GM23248 (cell line): ENCODE measurements at regions not wholly inside any gene's neighbourhood (a gene's known extent, or its start where the extent isn't known, plus 50 kb on each side); places are given as distances from the start of the nearest gene placed in this dataset.

Experiments used
- DNase-seq: peaks from one replicate; pipeline ENCODE4 v3.0.0-alpha.2; 2015
- H2AFZ ChIP-seq: fragments of 200-600 bp; sonication (generic); 2 replicates; pipeline ENCODE4 v1.6.1; 2016; ENCODE audit warnings: antibody characterized with exemption
- H3F3A ChIP-seq: fragments of 200-600 bp; sonication (generic); 2 replicates; pipeline ENCODE4 v1.6.1; 2016; ENCODE audit warnings: mild to moderate bottlenecking, antibody characterized with exemption, mixed run types; ENCODE audit not compliant: insufficient read depth
- H3K27ac ChIP-seq: fragments of 200-600 bp; sonication (generic); 2 replicates; pipeline ENCODE4 v1.5.1; 2016; ENCODE audit warnings: mild to moderate bottlenecking
- H3K27me3 ChIP-seq: fragments of 200-600 bp; sonication (generic); replicated peaks from 2 replicates; pipeline ENCODE4 v1.6.1; 2016; ENCODE audit warnings: mild to moderate bottlenecking; ENCODE audit not compliant: insufficient read depth
- H3K36me3 ChIP-seq: fragments of 200-600 bp; sonication (generic); 2 replicates; pipeline ENCODE4 v1.6.1; 2016; ENCODE audit warnings: low read depth, mild to moderate bottlenecking
- H3K4me1 ChIP-seq: fragments of 200-600 bp; sonication (generic); 2 replicates; pipeline ENCODE4 v1.6.1; 2016; ENCODE audit warnings: mild to moderate bottlenecking; ENCODE audit not compliant: insufficient read depth
- H3K4me2 ChIP-seq: fragments of 200-600 bp; sonication (generic); one replicate; pipeline ENCODE4 v1.6.1; 2016; ENCODE audit warnings: mild to moderate bottlenecking; ENCODE audit not compliant: unreplicated experiment
- H3K4me3 ChIP-seq: fragments of 200-600 bp; sonication (generic); 2 replicates; pipeline ENCODE4 v1.5.1; 2016; ENCODE audit warnings: mild to moderate bottlenecking
- H3K79me2 ChIP-seq: fragments of 200-600 bp; sonication (generic); 2 replicates; pipeline ENCODE4 v1.6.1; 2016; ENCODE audit warnings: mild to moderate bottlenecking; ENCODE audit not compliant: insufficient read depth
- H3K9ac ChIP-seq: fragments of 200-600 bp; sonication (generic); 2 replicates; pipeline ENCODE4 v1.6.1; 2016; ENCODE audit warnings: mild to moderate bottlenecking
- H3K9me2 ChIP-seq: fragments of 200-600 bp; sonication (generic); 2 replicates; pipeline ENCODE4 v1.6.1; 2016; ENCODE audit warnings: mixed run types, mild to moderate bottlenecking, moderate library complexity; ENCODE audit not compliant: insufficient read depth
- H3K9me3 ChIP-seq: fragments of 200-600 bp; sonication (generic); one replicate; pipeline ENCODE4 v1.6.1; 2017; ENCODE audit warnings: low read depth
- H4K20me1 ChIP-seq: fragments of 200-600 bp; sonication (generic); 2 replicates; pipeline ENCODE4 v1.6.0; 2016; ENCODE audit not compliant: insufficient read depth
- EZH2 ChIP-seq: fragments of 200-600 bp; sonication (generic); IDR thresholded peaks from 2 replicates; pipeline ENCODE4 v1.6.1; 2018; ENCODE audit warnings: antibody characterized with exemption, mild to moderate bottlenecking; ENCODE audit not compliant: insufficient read depth, poor library complexity, severe bottlenecking
- EZH2phosphoT487 ChIP-seq: fragments of 200-600 bp; sonication (generic); IDR thresholded peaks from 2 replicates; pipeline ENCODE4 v1.6.1; 2018; ENCODE audit warnings: antibody characterized with exemption, moderate library complexity, mild to moderate bottlenecking, low read depth; ENCODE audit not compliant: insufficient read depth
- WGBS, 2 experiments: methylation state at CpG; one replicate each; pipeline ENCODE4 v1.1.6; 2015 to 2017; ENCODE audit warnings: low lambda C conversion rate in 2 of 2, low coverage in 1 of 2; ENCODE audit errors: missing lambda C conversion rate in 2 of 2; 5-methylcytosine and 5-hydroxymethylcytosine counted together
- in situ Hi-C: fragments of 300-500 bp; cut with MboI; formaldehyde crosslinking; loops from 2 replicates; pipeline ENCODE4 v1.15.0; 2020

- no peak for DNase-seq
- H2AFZ ChIP-seq, result no peak overlapping the region
- in situ Hi-C loops, result no loop called here
- TF ChIP-seq EZH2phosphoT487 (no peak), EZH2 (no peak)
- H3K4me2 ChIP-seq, result no peak overlapping the region
- H3K9ac ChIP-seq, result no peak overlapping the region
- no peak overlapping the region for H3K4me3 ChIP-seq
- H3F3A ChIP-seq, result no peaks in the 10 kb centered on the region; the same call in 1 of the 2 replicates
- no peaks in the 10 kb centered on the region for H3K9me3 ChIP-seq
- H3K36me3 ChIP-seq, result no peaks in the 10 kb centered on the region
- H3K27me3 ChIP-seq, result no peaks in the 10 kb centered on the region
- H3K27ac ChIP-seq, result no peak overlapping the region
- no peaks in the 10 kb centered on the region for H4K20me1 ChIP-seq
- WGBS, 2 experiments, result 80 to 84% methylated on average over 5 of the region's 5 CpGs
- H3K4me1 ChIP-seq, result peaks cover 5% of the 10 kb centered on the region; the same call in 1 of the 2 replicates
- no peaks in the 10 kb centered on the region for H3K79me2 ChIP-seq
- H3K9me2 ChIP-seq, result no peaks in the 10 kb centered on the region
Measured at GRCh38 chr5:77920359-77921058, 144.4 kb upstream of the TBCA start.

GRCh38 chr5:77915346-77915745 lies 139.2 kb upstream of the TBCA start:
- H3K9me2 ChIP-seq, result no peaks in the 10 kb centered on the region
- no peaks in the 10 kb centered on the region for H3K9me3 ChIP-seq
- 72 to 79% methylated on average over 5 of the region's 5 CpGs for WGBS, 2 experiments
- no peaks in the 10 kb centered on the region for H3K27me3 ChIP-seq
- H4K20me1 ChIP-seq, result no peaks in the 10 kb centered on the region
- no peak overlapping the region for H3K4me2 ChIP-seq
- DNase-seq, result no peak
- no peaks in the 10 kb centered on the region for H3K4me1 ChIP-seq
- H2AFZ ChIP-seq, result no peak overlapping the region
- no peak overlapping the region for H3K27ac ChIP-seq
- no peak overlapping the region for H3K9ac ChIP-seq
- no peak for TF ChIP-seq EZH2phosphoT487
- no peak for TF ChIP-seq EZH2
- in situ Hi-C loops, result no loop called here
- no peaks in the 10 kb centered on the region for H3F3A ChIP-seq
- H3K36me3 ChIP-seq, result no peaks in the 10 kb centered on the region
- no peak overlapping the region for H3K4me3 ChIP-seq
- no peaks in the 10 kb centered on the region for H3K79me2 ChIP-seq

GRCh38 chr5:77912721-77913120 lies 136.6 kb upstream of the TBCA start:
- TF ChIP-seq EZH2phosphoT487, result no peak
- no peak for TF ChIP-seq EZH2
- H3K36me3 ChIP-seq, result no peaks in the 10 kb centered on the region
- no peak overlapping the region for H3K4me2 ChIP-seq
- no peaks in the 10 kb centered on the region for H3F3A ChIP-seq
- no peaks in the 10 kb centered on the region for H3K4me1 ChIP-seq
- no peaks in the 10 kb centered on the region for H3K79me2 ChIP-seq
- no peaks in the 10 kb centered on the region for H3K9me3 ChIP-seq
- H3K9me2 ChIP-seq, result no peaks in the 10 kb centered on the region
- H3K27ac ChIP-seq, result no peak overlapping the region
- no peak overlapping the region for H2AFZ ChIP-seq
- 28 to 30% methylated on average over 6 of the region's 6 CpGs for WGBS, 2 experiments
- H3K9ac ChIP-seq, result no peak overlapping the region
- H3K4me3 ChIP-seq, result no peak overlapping the region
- no peaks in the 10 kb centered on the region for H4K20me1 ChIP-seq
- in situ Hi-C loops, result no loop called here
- DNase-seq, result no peak
- no peaks in the 10 kb centered on the region for H3K27me3 ChIP-seq

GRCh38 chr5:77910602-77911188 lies 134.6 kb upstream of the TBCA start:
- Histone ChIP-seq H3K4me2 (no peak overlapping the region), H3K4me3 (no peak overlapping the region), H3K79me2 (no peaks in the 10 kb centered on the region), H3K9ac (no peak overlapping the region), H3K27ac (no peak overlapping the region), H3K36me3 (no peaks in the 10 kb centered on the region), H3K9me3 (no peaks in the 10 kb centered on the region), H3K4me1 (no peaks in the 10 kb centered on the region), H3K9me2 (no peaks in the 10 kb centered on the region), H3K27me3 (no peaks in the 10 kb centered on the region), H4K20me1 (no peaks in the 10 kb centered on the region), H3F3A (no peaks in the 10 kb centered on the region), H2AFZ (no peak overlapping the region)
- in situ Hi-C loops, result no loop called here
- TF ChIP-seq EZH2phosphoT487, result no peak
- no peak for TF ChIP-seq EZH2
- no peak for DNase-seq
